ENCODE measurements at regions not wholly inside any gene's neighbourhood (a gene's known extent, or its start where the extent isn't known, plus 50 kb on each side); places are given as distances from the start of the nearest gene placed in this dataset.
"Not testable (repeated sequence)": the region's sequence is repeated elsewhere in the genome, so short reads cannot be mapped to it uniquely, and the experiment has no call there.

DNA sequence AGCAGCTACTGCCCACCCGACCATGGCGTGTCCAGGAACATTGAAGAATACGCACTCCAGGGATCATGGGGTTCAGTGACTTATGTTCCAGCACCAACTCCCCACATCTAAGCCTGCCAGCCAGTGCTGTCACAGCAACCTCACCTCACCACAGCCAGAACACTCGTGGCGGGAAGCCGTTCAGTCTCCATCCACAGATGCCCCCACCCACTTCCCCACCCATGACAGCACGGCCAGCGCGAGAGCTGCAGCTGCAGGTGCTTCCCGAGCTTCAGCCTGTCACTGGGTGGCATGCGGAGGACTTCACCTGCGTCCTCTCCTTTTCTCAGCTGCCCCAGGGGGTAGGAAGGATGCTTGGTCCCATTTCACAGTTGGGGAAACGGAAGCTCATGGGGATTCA is 50.3 kb downstream of the RBFOX3 start:
- no peak for DNase-seq

GRCh38 chr17:79559111-79559887 is 51.6 kb downstream of the RBFOX3 start:
- no peak for DNase-seq

GRCh38 chr17:79558091-79558900 is 52.6 kb downstream of the RBFOX3 start:
- no peak for DNase-seq

GRCh38 chr17:79557276-79558090 is 53.4 kb downstream of the RBFOX3 start:
- DNase-seq, result no peak

- no peak for DNase-seq
These were observed 54.6 kb downstream of the RBFOX3 start for GRCh38 chr17:79556271-79556670.

DNA sequence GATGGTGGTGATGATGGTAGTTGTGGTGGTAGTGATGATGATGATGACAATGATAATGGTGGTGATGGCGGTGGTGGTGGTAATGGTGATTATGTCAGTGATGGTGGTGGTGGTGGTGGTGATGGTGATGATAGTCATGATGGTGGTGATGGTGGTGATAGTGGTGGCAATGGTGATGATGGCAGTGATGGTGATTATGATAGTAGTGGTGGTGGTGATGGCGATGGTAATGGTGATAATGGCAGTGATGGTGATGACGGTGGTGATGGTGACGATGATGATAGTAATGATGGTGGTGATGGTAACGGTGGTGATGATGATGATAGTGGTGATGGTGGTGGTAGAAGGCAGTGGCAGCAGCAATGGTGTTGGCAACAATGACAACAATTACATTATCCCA is 55.3 kb downstream of the RBFOX3 start:
- DNase-seq, result no peak

DNA sequence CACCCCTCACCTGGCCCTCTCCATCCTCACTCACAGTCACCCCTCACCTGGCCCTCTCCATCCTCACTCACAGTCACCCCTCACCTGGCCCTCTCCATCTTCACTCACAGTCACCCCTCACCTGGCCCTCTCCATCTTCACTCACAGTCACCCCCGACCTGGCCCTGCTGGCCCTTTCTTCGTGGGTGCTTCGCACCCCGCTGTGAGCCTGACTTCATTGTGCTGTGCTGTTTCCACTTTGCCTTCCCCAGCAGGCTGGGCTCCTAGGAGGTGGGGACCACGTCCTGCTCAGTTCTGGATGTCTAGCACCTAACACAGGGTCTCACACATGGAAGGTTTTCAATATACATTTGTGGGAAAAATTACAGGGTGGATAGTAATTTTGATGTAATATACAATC is 56.5 kb downstream of the RBFOX3 start:
- DNase-seq, result not testable (repeated sequence)

DNA sequence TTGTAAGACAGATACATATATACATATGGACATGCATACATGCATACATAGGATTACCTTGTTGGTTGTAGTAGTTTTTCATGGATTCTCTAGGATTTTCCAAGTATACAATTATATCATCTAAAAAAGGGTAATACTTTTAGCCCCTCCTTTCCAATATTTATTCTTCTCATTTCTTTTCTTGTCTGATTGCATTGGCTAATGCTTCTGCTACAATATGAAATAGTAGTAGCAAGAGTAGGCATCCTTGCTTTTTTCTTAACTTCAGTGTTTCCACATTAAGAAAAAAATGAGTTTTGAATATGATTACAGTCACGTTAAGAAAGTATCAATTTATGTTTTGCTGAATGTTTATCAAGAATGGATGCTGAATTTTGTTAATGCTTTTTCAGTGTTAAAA is 58.0 kb downstream of the RBFOX3 start:
- DNase-seq, result no peak

DNA sequence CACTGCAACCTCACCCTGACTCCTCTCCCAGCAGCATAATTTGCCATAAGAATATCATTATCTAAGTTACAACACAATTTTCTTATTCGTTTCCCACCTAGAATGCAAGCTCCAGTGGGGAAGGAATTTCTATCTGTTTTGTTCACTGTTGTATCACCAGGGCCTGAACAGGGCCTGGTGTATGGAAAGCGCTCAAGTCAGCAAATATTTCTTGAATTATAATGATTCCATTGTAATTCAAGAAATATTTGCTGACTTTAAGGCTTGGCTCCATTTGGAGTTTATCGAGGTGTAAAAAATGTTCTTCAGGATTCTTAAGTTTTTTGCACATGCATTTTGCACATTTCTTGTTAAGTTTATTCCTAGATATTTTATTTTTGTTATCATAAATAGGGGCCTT is 58.4 kb downstream of the RBFOX3 start:
- DNase-seq, result no peak

DNA sequence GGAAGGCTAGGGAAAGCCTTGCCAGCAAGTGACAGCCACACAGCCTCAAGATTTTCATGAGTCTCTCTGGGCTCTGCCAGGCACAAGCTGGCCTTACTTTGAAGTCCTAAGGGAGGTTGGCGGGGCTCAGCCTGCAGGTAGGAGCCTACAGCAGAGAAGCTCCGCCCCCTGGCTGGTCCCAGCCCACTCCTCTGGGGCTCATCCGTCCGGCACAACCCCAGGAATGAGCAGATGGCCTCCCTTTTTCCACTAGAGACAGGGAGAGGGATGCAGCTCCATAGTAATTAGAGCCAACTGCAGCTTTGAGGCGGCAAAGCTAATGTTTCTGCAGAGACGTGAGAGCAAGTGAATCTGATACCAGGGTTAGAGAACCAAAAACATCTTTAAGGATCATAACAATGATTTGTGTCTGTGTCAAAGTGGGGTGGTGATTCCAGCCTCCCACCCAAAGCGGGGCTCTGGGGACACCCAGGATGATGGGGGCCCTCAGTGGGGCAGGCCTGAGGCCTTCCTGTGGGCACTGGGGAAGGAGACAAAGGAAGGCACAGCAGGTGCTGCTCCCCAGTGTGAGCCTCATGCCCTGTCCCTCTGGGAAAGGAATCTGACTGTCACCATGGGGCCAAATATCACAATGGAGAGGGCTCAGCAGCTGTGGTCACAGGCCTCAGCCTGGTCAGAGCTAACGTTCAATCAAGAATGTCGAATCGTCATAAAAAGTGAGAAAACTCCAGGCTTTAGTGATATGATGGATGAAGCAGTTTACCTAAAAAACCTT is 61.5 kb downstream of the RBFOX3 start:
- DNase-seq, result no peak

GRCh38 chr17:79548116-79548515 is 62.7 kb downstream of the RBFOX3 start:
- DNase-seq, result no peak

GRCh38 chr17:79547586-79547985 is 63.3 kb downstream of the RBFOX3 start:
- DNase-seq, result no peak

- DNase-seq, result not testable (repeated sequence)
These were observed 63.7 kb downstream of the RBFOX3 start for GRCh38 chr17:79547171-79547570.

DNA sequence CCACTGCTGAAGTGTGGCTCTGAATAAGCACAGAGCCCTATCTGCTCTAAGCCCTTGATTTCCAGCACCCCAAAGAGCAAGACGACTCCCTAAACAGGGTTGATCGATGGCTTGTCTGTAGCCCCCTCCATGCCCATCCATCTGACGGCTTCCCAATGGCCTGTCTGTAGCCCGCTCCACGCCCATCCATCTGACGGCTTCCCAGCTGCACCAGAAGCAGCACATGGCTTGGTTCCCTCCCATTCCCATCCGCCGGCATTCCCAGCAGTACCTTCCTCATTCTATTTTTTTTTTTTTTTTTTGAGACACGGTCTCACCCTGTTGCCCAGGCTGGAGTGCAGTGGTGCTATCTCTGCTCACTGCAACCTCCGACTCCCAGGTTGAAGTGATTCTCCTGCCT is 64.5 kb downstream of the RBFOX3 start:
- no peak for DNase-seq

DNA sequence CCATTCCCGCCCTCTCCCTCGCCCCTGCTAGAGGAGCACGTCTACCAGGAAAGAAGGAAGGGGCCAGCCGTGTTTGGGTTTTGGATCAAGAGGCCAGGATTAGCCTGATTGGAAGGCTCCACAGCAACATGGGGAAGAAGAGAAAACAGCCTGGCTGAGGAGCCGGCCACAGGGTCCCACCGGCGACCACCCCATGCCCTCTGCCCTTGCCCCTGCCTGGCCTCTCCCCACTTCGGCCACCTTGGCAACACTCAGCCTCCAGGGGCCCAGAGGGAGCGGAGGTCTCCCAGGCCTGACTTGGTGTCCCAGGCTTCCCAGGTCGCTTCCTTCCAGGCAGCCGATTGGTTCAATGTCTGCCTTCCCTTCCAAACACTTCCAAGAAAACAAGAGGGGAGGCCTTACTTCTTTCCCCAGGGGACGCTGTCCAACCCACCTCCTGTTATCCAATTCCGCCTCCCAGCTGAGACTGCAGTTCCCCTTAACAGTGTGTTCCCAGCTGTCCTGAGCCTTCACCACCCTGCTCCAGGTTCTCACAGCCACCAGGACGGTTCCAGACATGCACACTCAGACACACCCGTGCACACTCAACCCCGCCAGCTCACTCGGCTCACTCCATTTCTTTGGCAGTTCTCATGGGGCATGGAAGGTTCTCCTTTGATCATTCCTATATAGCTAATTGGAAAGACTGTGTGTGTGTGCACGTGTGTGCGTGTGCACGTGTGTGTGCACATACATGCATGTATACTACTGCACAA is 65.4 kb downstream of the RBFOX3 start:
- no peak for DNase-seq

DNA sequence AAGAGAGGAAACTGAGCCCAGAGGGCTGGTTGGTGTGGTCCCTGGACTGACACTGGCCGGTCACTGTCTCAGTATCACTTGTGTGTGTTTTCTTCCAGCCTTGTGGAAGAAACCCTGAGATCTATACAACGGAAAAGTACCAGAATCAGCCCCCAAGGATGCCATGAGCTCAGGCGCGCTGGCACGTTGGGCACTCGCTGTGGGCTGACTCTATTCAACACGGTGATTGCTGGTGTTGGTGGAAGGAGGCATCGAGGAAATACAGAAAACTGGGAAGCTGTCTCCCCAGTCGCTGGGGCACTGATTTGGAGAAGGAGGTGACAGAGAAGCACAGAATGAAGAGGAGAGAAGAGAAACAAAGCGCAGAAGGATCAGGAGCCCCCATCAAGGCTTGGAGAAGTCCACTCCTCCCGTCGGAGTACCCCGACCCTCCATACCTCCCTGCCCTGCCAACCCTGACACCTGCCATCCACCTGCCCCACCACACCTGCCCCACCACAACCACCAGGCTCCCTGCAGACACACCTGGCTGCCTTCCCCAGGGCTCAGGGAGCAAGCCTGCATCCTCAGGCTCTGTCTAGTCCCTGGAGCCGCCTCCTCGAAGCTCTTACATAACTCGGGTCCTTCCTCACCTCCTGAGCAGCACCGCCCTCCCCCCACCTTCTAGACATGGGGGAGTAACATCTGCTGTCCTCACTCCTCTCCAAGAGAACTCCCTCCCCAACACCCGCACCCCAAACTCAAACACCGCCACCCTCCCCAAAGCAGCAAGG is 66.5 kb downstream of the RBFOX3 start:
- DNase-seq, result no peak

DNA sequence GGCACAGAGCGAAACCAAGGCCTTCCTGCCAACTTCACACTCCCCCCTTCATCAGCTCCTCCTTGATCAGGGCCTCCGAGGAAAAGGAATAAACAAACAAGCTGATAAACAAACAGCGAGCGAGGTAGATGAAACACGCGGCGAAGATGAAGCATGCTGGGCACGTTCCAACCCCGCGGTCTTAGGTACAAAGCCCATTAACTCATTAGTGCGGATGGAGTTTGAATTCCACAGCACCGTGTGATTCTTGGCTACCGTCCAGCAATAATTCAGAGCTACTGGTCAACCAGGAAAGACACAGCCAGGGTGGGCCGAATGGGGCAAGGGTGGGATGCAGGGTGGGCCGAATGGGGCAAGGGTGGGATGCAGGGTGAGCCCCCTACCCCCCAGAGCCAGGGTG is 67.3 kb downstream of the RBFOX3 start:
- no peak for DNase-seq

- no peak for DNase-seq
These were observed 68.1 kb downstream of the RBFOX3 start for GRCh38 chr17:79542718-79543117.

- no peak for DNase-seq
These were observed 69.6 kb downstream of the RBFOX3 start for GRCh38 chr17:79541056-79541850.
